ENCODE measurements at regions not wholly inside any gene's neighbourhood (a gene's known extent, or its start where the extent isn't known, plus 50 kb on each side); places are given as distances from the start of the nearest gene placed in this dataset.

- Histone ChIP-seq H3K27ac (ENCODE audit: low read depth, low read length) (no peak overlapping the region), H3K4me3 (ENCODE audit: low read length) (no peak overlapping the region), H3K9me3 (ENCODE audit: insufficient read depth, low read depth, low read length) (no peaks in the 10 kb centered on the region), H3K27me3 (ENCODE audit: insufficient read depth, low read length) (peaks cover 67% of the 10 kb centered on the region), H3K4me1 (ENCODE audit: insufficient read depth, low read length) (peaks cover 20% of the 10 kb centered on the region), H3K9ac (ENCODE audit: low read depth, low read length) (no peak overlapping the region), H3K36me3 (ENCODE audit: insufficient read depth, low read length) (no peaks in the 10 kb centered on the region)
- 60% methylated on average over 6 of the region's 7 CpGs for WGBS
Measured at GRCh38 chr16:86298758-86299134, 211.6 kb upstream of the FOXF1 start.

- Histone ChIP-seq H3K36me3 (ENCODE audit: insufficient read depth, low read length) (no peaks in the 10 kb centered on the region), H3K27me3 (ENCODE audit: insufficient read depth, low read length) (peaks cover 54% of the 10 kb centered on the region), H3K4me3 (ENCODE audit: low read length) (no peak overlapping the region), H3K27ac (ENCODE audit: low read depth, low read length) (no peak overlapping the region), H3K9ac (ENCODE audit: low read depth, low read length) (no peak overlapping the region), H3K4me1 (ENCODE audit: insufficient read depth, low read length) (peaks cover 20% of the 10 kb centered on the region), H3K9me3 (ENCODE audit: insufficient read depth, low read depth, low read length) (no peaks in the 10 kb centered on the region)
- 93% methylated on average over 18 of the region's 18 CpGs for WGBS
Measured at GRCh38 chr16:86299882-86300610, 210.3 kb upstream of the FOXF1 start.

GRCh38 chr16:86300746-86301481, 209.4 kb upstream of the FOXF1 start:
- 30% methylated on average over 20 of the region's 20 CpGs for WGBS
- H3K27me3 ChIP-seq (ENCODE audit: insufficient read depth, low read length), result peaks cover 46% of the 10 kb centered on the region
- H3K27ac ChIP-seq (ENCODE audit: low read depth, low read length), result no peak overlapping the region

GRCh38 chr16:86302421-86303109, 207.8 kb upstream of the FOXF1 start:
- H3K36me3 ChIP-seq (ENCODE audit: insufficient read depth, low read length), result no peaks in the 10 kb centered on the region
- no peak overlapping the region for H3K4me3 ChIP-seq (ENCODE audit: low read length)
- peaks cover 20% of the 10 kb centered on the region for H3K4me1 ChIP-seq (ENCODE audit: insufficient read depth, low read length)
- no peaks in the 10 kb centered on the region for H3K9me3 ChIP-seq (ENCODE audit: insufficient read depth, low read depth, low read length)
- WGBS, result 90% methylated on average over 11 of the region's 11 CpGs
- peaks cover 30% of the 10 kb centered on the region for H3K27me3 ChIP-seq (ENCODE audit: insufficient read depth, low read length)
- no peak overlapping the region for H3K9ac ChIP-seq (ENCODE audit: low read depth, low read length)
- no peak overlapping the region for H3K27ac ChIP-seq (ENCODE audit: low read depth, low read length)

More at GRCh38 chr16:86300746-86301481, 209.4 kb upstream of the FOXF1 start:
- H3K4me1 ChIP-seq (ENCODE audit: insufficient read depth, low read length), result peaks cover 20% of the 10 kb centered on the region
- no peaks in the 10 kb centered on the region for H3K36me3 ChIP-seq (ENCODE audit: insufficient read depth, low read length)
- no peaks in the 10 kb centered on the region for H3K9me3 ChIP-seq (ENCODE audit: insufficient read depth, low read depth, low read length)
- peak overlapping the region; percentile 26; the same call in 1 of the 2 replicates for H3K9ac ChIP-seq (ENCODE audit: low read depth, low read length)
- H3K4me3 ChIP-seq (ENCODE audit: low read length), result peak overlapping the region; percentile 9; the same call in 1 of the 2 replicates

- Histone ChIP-seq H3K4me1 (ENCODE audit: insufficient read depth, low read length) (peaks cover 13% of the 10 kb centered on the region), H3K4me3 (ENCODE audit: low read length) (no peak overlapping the region), H3K9me3 (ENCODE audit: insufficient read depth, low read depth, low read length) (no peaks in the 10 kb centered on the region), H3K27ac (ENCODE audit: low read depth, low read length) (no peak overlapping the region), H3K9ac (ENCODE audit: low read depth, low read length) (no peak overlapping the region), H3K36me3 (ENCODE audit: insufficient read depth, low read length) (no peaks in the 10 kb centered on the region), H3K27me3 (ENCODE audit: insufficient read depth, low read length) (peaks cover 15% of the 10 kb centered on the region; the same call in 1 of the 2 replicates)
- WGBS, result 88% methylated on average over 41 of the region's 41 CpGs
Measured at GRCh38 chr16:86303787-86304678, 206.3 kb upstream of the FOXF1 start.

GRCh38 chr16:86304868-86305267, 205.5 kb upstream of the FOXF1 start:
- no peak overlapping the region for H3K27ac ChIP-seq (ENCODE audit: low read depth, low read length)
- H3K4me3 ChIP-seq (ENCODE audit: low read length), result no peak overlapping the region
- 83% methylated on average over 2 of the region's 2 CpGs for WGBS
- no peak overlapping the region for H3K9ac ChIP-seq (ENCODE audit: low read depth, low read length)
- no peaks in the 10 kb centered on the region for H3K36me3 ChIP-seq (ENCODE audit: insufficient read depth, low read length)
- no peaks in the 10 kb centered on the region for H3K9me3 ChIP-seq (ENCODE audit: insufficient read depth, low read depth, low read length)
- peaks cover 8% of the 10 kb centered on the region; the same call in 1 of the 2 replicates for H3K27me3 ChIP-seq (ENCODE audit: insufficient read depth, low read length)
- peaks cover 13% of the 10 kb centered on the region for H3K4me1 ChIP-seq (ENCODE audit: insufficient read depth, low read length)

- Histone ChIP-seq H3K27me3 (ENCODE audit: insufficient read depth, low read length) (peaks cover 7% of the 10 kb centered on the region; the same call in 1 of the 2 replicates), H3K4me1 (ENCODE audit: insufficient read depth, low read length) (peaks cover 9% of the 10 kb centered on the region), H3K4me3 (ENCODE audit: low read length) (no peak overlapping the region), H3K36me3 (ENCODE audit: insufficient read depth, low read length) (no peaks in the 10 kb centered on the region), H3K9me3 (ENCODE audit: insufficient read depth, low read depth, low read length) (no peaks in the 10 kb centered on the region), H3K27ac (ENCODE audit: low read depth, low read length) (no peak overlapping the region), H3K9ac (ENCODE audit: low read depth, low read length) (no peak overlapping the region)
- WGBS, result 94% methylated on average over 5 of the region's 5 CpGs
Measured at GRCh38 chr16:86305440-86305839, 204.9 kb upstream of the FOXF1 start.

- Histone ChIP-seq H3K4me3 (ENCODE audit: low read length) (no peak overlapping the region), H3K27ac (ENCODE audit: low read depth, low read length) (no peak overlapping the region), H3K27me3 (ENCODE audit: insufficient read depth, low read length) (peaks cover 10% of the 10 kb centered on the region; the same call in 1 of the 2 replicates), H3K36me3 (ENCODE audit: insufficient read depth, low read length) (no peaks in the 10 kb centered on the region), H3K9me3 (ENCODE audit: insufficient read depth, low read depth, low read length) (no peaks in the 10 kb centered on the region), H3K9ac (ENCODE audit: low read depth, low read length) (no peak overlapping the region), H3K4me1 (ENCODE audit: insufficient read depth, low read length) (peaks cover 2% of the 10 kb centered on the region; the same call in 1 of the 2 replicates)
- WGBS, result 91% methylated on average over 7 of the region's 7 CpGs
Measured at GRCh38 chr16:86306011-86306644, 204.2 kb upstream of the FOXF1 start.

GRCh38 chr16:86306811-86307513, 203.4 kb upstream of the FOXF1 start:
- Histone ChIP-seq H3K36me3 (ENCODE audit: insufficient read depth, low read length) (no peaks in the 10 kb centered on the region), H3K4me3 (ENCODE audit: low read length) (no peak overlapping the region), H3K9ac (ENCODE audit: low read depth, low read length) (no peak overlapping the region), H3K27ac (ENCODE audit: low read depth, low read length) (no peak overlapping the region), H3K9me3 (ENCODE audit: insufficient read depth, low read depth, low read length) (no peaks in the 10 kb centered on the region), H3K27me3 (ENCODE audit: insufficient read depth, low read length) (peaks cover 8% of the 10 kb centered on the region; the same call in 1 of the 2 replicates), H3K4me1 (ENCODE audit: insufficient read depth, low read length) (no peaks in the 10 kb centered on the region)
- 93% methylated on average over 9 of the region's 9 CpGs for WGBS

- Histone ChIP-seq H3K4me1 (ENCODE audit: insufficient read depth, low read length) (no peaks in the 10 kb centered on the region), H3K27ac (ENCODE audit: low read depth, low read length) (no peak overlapping the region), H3K4me3 (ENCODE audit: low read length) (no peak overlapping the region), H3K9ac (ENCODE audit: low read depth, low read length) (no peak overlapping the region), H3K27me3 (ENCODE audit: insufficient read depth, low read length) (peaks cover 8% of the 10 kb centered on the region; the same call in 1 of the 2 replicates), H3K36me3 (ENCODE audit: insufficient read depth, low read length) (no peaks in the 10 kb centered on the region), H3K9me3 (ENCODE audit: insufficient read depth, low read depth, low read length) (no peaks in the 10 kb centered on the region)
- 88% methylated on average over 6 of the region's 6 CpGs for WGBS
Measured at GRCh38 chr16:86307514-86307903, 202.8 kb upstream of the FOXF1 start.

All from HUES64 (cell line).